Cardiac muscle cell (in vitro differentiated cells and primary cell): ENCODE measurements at regions not wholly inside any gene's neighbourhood (a gene's known extent, or its start where the extent isn't known, plus 50 kb on each side); places are given as distances from the start of the nearest gene placed in this dataset.

Experiments used
- DNase-seq, 2 donors: peaks; one replicate each; pipeline versions ENCODE4 v3.0.0 to v3.0.0-alpha.2; 2010 to 2017; ENCODE audit warnings: low read depth in 1 of 2, low spot score in 1 of 2
- H3K27ac ChIP-seq: fragments of 200-600 bp; sonication (generic); 2 replicates; pipeline ENCODE4 v1.5.1; 2016
- H3K27me3 ChIP-seq: fragments of 200-600 bp; sonication (generic); 2 replicates; pipeline ENCODE4 v1.6.0; 2016; ENCODE audit warnings: control low read depth
- H3K36me3 ChIP-seq: fragments of 200-600 bp; sonication (generic); 2 replicates; pipeline ENCODE4 v1.5.1; 2016; ENCODE audit warnings: control low read depth
- H3K4me1 ChIP-seq: fragments of 200-600 bp; sonication (generic); 2 replicates; pipeline ENCODE4 v1.8.1; 2017; ENCODE audit warnings: low read depth, mild to moderate bottlenecking, mixed run types
- H3K4me3 ChIP-seq: fragments of 200-600 bp; sonication (generic); 2 replicates; pipeline ENCODE4 v1.5.1; 2016; ENCODE audit warnings: mild to moderate bottlenecking
- H3K9me3 ChIP-seq: fragments of 200-600 bp; sonication (generic); 2 replicates; pipeline ENCODE4 v1.5.1; 2017; ENCODE audit warnings: low read depth, mild to moderate bottlenecking, control low read depth
- TF ChIP-seq, protein P1 (sequence below): IDR thresholded peaks from 2 replicates; pipeline ENCODE4 v1.5.1; 2012; ENCODE audit warnings: low read depth, mild to moderate bottlenecking, low read length

DNA sequence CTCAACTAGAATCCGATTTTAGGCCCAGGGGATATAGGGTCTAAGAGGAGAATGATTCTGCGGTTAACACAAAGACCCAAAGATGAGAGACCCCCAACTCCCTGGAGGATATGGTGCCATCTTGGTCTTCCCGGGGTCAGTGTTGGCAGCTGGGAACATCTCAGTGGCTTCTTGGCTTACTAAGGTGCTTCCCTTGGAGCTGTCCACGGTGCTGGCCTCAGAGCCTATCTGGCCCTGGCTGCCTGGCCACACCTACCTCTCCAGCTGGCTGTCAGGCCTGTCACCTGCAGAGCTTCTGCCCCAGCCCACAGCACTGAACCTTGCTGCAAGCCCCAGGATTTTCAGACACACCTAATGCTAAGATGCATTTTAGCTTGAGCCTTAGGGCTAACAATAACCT lies 70.7 kb upstream of the THY1 start:
- Histone ChIP-seq H3K27ac (no peak overlapping the region), H3K4me1 (no peaks in the 10 kb centered on the region), H3K4me3 (no peak overlapping the region), H3K36me3 (no peaks in the 10 kb centered on the region), H3K9me3 (no peaks in the 10 kb centered on the region), H3K27me3 (peaks cover 21% of the 10 kb centered on the region)
- TF ChIP-seq, protein P1, sequence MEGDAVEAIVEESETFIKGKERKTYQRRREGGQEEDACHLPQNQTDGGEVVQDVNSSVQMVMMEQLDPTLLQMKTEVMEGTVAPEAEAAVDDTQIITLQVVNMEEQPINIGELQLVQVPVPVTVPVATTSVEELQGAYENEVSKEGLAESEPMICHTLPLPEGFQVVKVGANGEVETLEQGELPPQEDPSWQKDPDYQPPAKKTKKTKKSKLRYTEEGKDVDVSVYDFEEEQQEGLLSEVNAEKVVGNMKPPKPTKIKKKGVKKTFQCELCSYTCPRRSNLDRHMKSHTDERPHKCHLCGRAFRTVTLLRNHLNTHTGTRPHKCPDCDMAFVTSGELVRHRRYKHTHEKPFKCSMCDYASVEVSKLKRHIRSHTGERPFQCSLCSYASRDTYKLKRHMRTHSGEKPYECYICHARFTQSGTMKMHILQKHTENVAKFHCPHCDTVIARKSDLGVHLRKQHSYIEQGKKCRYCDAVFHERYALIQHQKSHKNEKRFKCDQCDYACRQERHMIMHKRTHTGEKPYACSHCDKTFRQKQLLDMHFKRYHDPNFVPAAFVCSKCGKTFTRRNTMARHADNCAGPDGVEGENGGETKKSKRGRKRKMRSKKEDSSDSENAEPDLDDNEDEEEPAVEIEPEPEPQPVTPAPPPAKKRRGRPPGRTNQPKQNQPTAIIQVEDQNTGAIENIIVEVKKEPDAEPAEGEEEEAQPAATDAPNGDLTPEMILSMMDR = no peak
- peak; percentile 39 to 84 for DNase-seq

DNA sequence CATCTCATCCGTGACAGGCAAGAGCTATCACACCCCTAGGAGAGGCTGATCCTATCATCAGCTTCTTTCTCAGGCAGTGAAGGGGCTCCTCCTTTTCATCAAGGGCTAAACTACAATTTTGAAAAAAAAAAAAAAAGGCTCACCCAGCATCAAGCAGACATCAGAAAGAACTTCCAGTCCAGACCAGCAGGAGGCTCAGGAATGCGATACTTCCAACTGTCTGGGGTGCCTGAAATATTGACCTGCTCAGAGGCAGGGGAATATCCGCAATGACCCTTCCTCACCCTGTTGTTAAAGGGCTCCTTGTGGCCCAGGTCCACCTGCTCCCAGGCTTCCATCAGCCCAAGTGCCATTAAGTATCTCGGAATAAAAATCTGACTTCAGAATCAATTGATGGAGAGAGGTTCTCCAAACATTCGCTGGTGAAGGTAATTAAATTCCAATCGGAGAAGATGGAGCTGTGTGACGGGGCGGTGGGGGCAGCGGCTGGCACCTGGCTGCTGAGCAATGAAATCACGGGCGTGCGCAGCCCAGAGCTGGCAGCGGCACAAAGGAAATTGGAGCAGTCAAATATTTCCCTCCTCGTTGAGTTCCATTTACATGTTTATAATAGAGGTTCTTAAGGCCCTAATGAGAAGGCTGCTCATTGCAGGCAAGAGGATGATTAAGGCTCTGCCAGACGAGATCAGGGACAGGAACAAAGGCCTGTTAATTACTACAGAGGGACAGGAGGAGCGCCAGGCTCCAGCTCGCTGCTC lies 69.0 kb upstream of the THY1 start:
- DNase-seq = peak in 1 of 2 donors; percentile 29
- TF ChIP-seq, protein P1 = peak; percentile 54
- peaks cover 31% of the 10 kb centered on the region for H3K27me3 ChIP-seq
- no peak overlapping the region for H3K4me3 ChIP-seq
- H3K27ac ChIP-seq = no peak overlapping the region
- H3K36me3 ChIP-seq = no peaks in the 10 kb centered on the region
- H3K4me1 ChIP-seq = no peaks in the 10 kb centered on the region
- no peaks in the 10 kb centered on the region for H3K9me3 ChIP-seq

DNA sequence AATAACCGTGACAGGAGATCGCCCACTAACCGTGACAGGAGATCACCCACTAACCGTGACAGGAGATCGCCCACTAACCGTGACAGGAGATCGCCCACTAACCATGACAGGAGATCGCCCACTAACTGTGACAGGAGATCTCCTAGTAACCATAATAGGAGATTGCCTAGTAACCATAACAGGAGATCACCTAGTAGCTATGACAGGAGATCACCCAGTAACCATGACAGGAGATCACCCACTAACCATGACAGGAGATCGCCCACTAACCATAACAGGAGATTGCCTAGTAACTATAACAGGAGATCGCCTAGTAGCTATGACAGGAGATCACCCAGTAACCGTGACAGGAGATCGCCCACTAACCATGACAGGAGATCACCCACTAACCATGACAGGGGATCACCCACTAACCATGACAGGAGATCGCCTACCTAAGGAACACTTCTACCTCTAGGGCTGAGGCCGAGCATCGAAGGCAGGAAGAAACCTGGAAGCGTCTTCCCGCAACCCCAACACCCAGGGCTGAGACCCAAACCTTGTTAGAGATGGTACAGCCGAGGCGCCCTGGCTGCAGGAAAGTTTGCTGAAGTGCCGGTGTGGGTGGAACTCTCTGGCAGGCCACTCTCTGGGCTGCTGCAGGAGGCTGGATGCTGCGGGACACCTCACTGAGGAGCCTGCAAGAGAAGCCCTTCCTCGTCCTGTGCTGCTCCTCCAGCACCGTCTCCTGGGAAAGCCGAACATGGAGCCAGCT lies 67.5 kb upstream of the THY1 start:
- Histone ChIP-seq H3K27me3 (peaks cover 30% of the 10 kb centered on the region), H3K9me3 (no peaks in the 10 kb centered on the region), H3K36me3 (no peaks in the 10 kb centered on the region), H3K4me1 (no peaks in the 10 kb centered on the region), H3K27ac (no peak overlapping the region), H3K4me3 (no peak overlapping the region)
- no peak for DNase-seq
- TF ChIP-seq, protein P1 = no peak

DNA sequence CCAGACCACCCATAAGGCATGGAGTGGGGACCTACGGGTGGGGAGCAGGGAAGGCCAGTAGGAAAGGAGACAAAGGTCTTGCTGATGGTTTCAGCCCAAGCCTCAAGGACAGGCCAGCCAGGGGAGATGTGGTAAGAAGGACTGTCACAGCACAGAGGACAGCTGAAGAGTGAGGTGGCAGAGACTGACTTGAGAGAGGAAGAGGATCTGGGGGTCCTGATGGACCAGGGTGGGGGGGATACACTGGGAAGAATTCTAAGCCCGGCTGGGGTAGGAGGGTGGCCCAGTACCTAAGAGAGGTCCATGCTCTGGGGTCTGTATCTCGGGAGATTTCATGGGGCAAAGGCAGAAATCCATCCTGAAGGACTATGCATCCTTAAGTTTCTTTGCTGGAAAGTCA lies 66.1 kb upstream of the THY1 start:
- H3K9me3 ChIP-seq = no peaks in the 10 kb centered on the region
- TF ChIP-seq, protein P1 = no peak
- H3K36me3 ChIP-seq = no peaks in the 10 kb centered on the region
- H3K4me3 ChIP-seq = no peak overlapping the region
- no peak for DNase-seq
- H3K4me1 ChIP-seq = no peaks in the 10 kb centered on the region
- H3K27ac ChIP-seq = no peak overlapping the region
- peaks cover 33% of the 10 kb centered on the region for H3K27me3 ChIP-seq

DNA sequence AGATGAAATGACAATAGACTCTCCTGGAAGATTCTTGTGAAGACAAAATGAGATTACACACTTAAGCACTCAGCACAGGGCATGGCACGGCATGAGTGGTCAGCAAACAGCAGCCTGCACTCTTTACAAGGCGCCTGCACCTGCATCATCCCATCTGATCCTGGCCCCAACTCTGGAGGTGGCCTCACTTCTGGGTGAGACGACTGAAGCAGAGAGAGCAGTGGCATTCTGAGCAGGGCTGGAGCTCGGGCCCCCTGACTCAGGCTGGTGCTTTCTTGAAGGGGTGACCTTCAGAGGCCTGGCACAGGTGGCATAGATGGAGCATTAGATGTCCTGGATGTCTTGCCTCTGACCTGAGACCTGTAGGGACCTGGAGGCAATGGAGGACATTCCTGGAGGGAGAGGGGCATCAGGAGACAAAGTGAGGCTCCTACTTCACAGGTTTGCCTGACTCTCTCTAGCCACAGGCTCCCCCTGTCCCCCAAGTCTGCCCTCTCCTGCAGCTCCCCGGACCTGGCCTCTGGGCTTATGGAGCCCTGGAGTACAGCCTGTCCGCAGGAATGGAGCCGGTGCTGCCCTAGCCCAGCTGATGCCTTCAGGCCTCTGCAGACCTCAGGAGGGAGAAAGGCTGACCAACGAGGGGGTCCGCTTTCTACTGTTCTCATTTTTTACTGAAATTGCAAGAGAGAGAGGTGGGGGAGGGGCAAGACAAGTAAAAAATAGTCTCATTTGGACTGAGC lies 65.5 kb upstream of the THY1 start:
- no peaks in the 10 kb centered on the region for H3K4me1 ChIP-seq
- H3K9me3 ChIP-seq = no peaks in the 10 kb centered on the region
- H3K27ac ChIP-seq = no peak overlapping the region
- no peak overlapping the region for H3K4me3 ChIP-seq
- H3K27me3 ChIP-seq = peaks cover 38% of the 10 kb centered on the region
- TF ChIP-seq, protein P1 = no peak
- no peaks in the 10 kb centered on the region for H3K36me3 ChIP-seq
- no peak for DNase-seq
